HG02981 (cell line): ENCODE measurements at regions not wholly inside any gene's neighbourhood (a gene's known extent, or its start where the extent isn't known, plus 50 kb on each side); places are given as distances from the start of the nearest gene placed in this dataset.
"Not testable (repeated sequence)": the region's sequence is repeated elsewhere in the genome, so short reads cannot be mapped to it uniquely, and the experiment has no call there.

ENCODE experiments used
- ATAC-seq: cut with Tn5 transposase; IDR thresholded peaks from one replicate; pipeline ENCODE4 v1.9.1; 2021; ENCODE audit warnings: mild to moderate bottlenecking, moderate library complexity; ENCODE audit not compliant: unreplicated experiment

- no peak for ATAC-seq
These were observed 135.0 kb downstream of the RALA start for GRCh38 chr7:39758234-39758970.

GRCh38 chr7:39761449-39761848 lies 138.1 kb downstream of the RALA start:
- ATAC-seq, result no peak

GRCh38 chr7:39762466-39762865 lies 139.1 kb downstream of the RALA start:
- ATAC-seq, result not testable (repeated sequence)

GRCh38 chr7:39762881-39763280 lies 139.5 kb downstream of the RALA start:
- not testable (repeated sequence) for ATAC-seq

GRCh38 chr7:39765833-39766232 lies 142.5 kb downstream of the RALA start:
- not testable (repeated sequence) for ATAC-seq

GRCh38 chr7:39768439-39768838 lies 145.1 kb downstream of the RALA start:
- ATAC-seq, result not testable (repeated sequence)

GRCh38 chr7:39774341-39774851 lies 151.0 kb downstream of the RALA start:
- not testable (repeated sequence) for ATAC-seq

- ATAC-seq, result not testable (repeated sequence)
These were observed 158.2 kb downstream of the RALA start for GRCh38 chr7:39781557-39781956.

GRCh38 chr7:39786440-39786839 lies 163.1 kb downstream of the RALA start:
- not testable (repeated sequence) for ATAC-seq

- not testable (repeated sequence) for ATAC-seq
These were observed 159.0 kb upstream of the CDK13 start for GRCh38 chr7:39791035-39791434.

GRCh38 chr7:39791911-39792310 lies 158.1 kb upstream of the CDK13 start:
- ATAC-seq, result not testable (repeated sequence)

GRCh38 chr7:39793026-39793425 lies 157.0 kb upstream of the CDK13 start:
- ATAC-seq, result not testable (repeated sequence)

GRCh38 chr7:39793851-39794250 lies 156.2 kb upstream of the CDK13 start:
- not testable (repeated sequence) for ATAC-seq

GRCh38 chr7:39796947-39797346 lies 153.1 kb upstream of the CDK13 start:
- not testable (repeated sequence) for ATAC-seq

- ATAC-seq, result not testable (repeated sequence)
These were observed 152.0 kb upstream of the CDK13 start for GRCh38 chr7:39798077-39798476.

GRCh38 chr7:39808796-39809481 lies 141.1 kb upstream of the CDK13 start:
- ATAC-seq, result no peak

GRCh38 chr7:39810204-39810642 lies 139.8 kb upstream of the CDK13 start:
- ATAC-seq, result no peak

GRCh38 chr7:39810710-39811109 lies 139.3 kb upstream of the CDK13 start:
- no peak for ATAC-seq

GRCh38 chr7:39811161-39811614 lies 138.9 kb upstream of the CDK13 start:
- ATAC-seq, result no peak

GRCh38 chr7:39816462-39817060 lies 133.5 kb upstream of the CDK13 start:
- no peak for ATAC-seq

- ATAC-seq, result no peak
These were observed 130.5 kb upstream of the CDK13 start for GRCh38 chr7:39819514-39819913.
